ENCODE measurements at regions not wholly inside any gene's neighbourhood (a gene's known extent, or its start where the extent isn't known, plus 50 kb on each side); places are given as distances from the start of the nearest gene placed in this dataset.

DNA sequence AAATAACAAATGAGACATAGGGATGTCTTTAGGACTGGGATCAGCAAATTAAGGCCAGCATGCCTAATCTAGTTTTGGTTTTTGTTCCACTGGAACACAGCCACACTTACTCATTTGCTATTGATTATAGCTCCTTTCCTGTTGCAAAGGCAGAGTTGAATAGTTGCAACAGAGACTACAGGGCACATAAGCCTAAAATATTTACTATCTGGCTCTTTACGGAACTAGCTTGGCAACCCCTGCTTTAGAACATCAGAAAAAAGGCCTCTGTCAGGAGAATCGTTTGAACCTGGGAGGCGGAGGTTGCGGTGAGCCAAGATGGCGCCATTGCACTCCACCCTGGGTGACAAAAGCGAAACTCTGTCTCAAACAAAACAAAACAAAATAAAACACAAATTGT lies 384.8 kb downstream of the ELAVL2 start:
- in situ Hi-C loops (cut with MboI; ENCODE audit: low sequenced_read_pairs): no loop called here
- H3K4me1 ChIP-seq (ENCODE audit: control insufficient read depth, insufficient read depth, low read length): no peaks in the 10 kb centered on the region
- H2AK9ac ChIP-seq (replicated peaks; ENCODE audit: low read depth, low read length, poor library complexity): no peak overlapping the region
- H3K9me1 ChIP-seq (ENCODE audit: insufficient read depth, low read length): no peaks in the 10 kb centered on the region
- H4K91ac ChIP-seq (ENCODE audit: insufficient read depth, low read depth, low read length): no peak overlapping the region
- no peak overlapping the region for H4K8ac ChIP-seq (ENCODE audit: low read depth in 2 of 2, low read length in 2 of 2)
- H3K36me3 ChIP-seq (ENCODE audit: control insufficient read depth, insufficient read depth, low read length): no peaks in the 10 kb centered on the region
- no peak overlapping the region for H3K27ac ChIP-seq (ENCODE audit: insufficient read depth, low read length)
- H2BK20ac ChIP-seq (ENCODE audit: low read depth, low read length): no peak overlapping the region
- no peak overlapping the region for H4K5ac ChIP-seq (ENCODE audit: low read depth, low read length)
- DNase-seq: no peak
- H3K4ac ChIP-seq (ENCODE audit: low read depth, low read length): no peak overlapping the region
- no TSS peak for BruUV-seq (replicated peaks)
- H3K23ac ChIP-seq (ENCODE audit: low read depth, low read length): no peak overlapping the region
- TF ChIP-seq, protein P1, sequence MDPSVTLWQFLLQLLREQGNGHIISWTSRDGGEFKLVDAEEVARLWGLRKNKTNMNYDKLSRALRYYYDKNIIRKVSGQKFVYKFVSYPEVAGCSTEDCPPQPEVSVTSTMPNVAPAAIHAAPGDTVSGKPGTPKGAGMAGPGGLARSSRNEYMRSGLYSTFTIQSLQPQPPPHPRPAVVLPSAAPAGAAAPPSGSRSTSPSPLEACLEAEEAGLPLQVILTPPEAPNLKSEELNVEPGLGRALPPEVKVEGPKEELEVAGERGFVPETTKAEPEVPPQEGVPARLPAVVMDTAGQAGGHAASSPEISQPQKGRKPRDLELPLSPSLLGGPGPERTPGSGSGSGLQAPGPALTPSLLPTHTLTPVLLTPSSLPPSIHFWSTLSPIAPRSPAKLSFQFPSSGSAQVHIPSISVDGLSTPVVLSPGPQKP (IDR thresholded peaks at IDR 0.05; ENCODE audit: borderline replicate concordance, low read depth, low read length): no peak
- no peak for TF ChIP-seq MAZ (IDR thresholded peaks at IDR 0.05; ENCODE audit: borderline replicate concordance, low read depth, low read length)
- TF ChIP-seq MAFK (IDR thresholded peaks at IDR 0.05; ENCODE audit: low read depth, low read length): no peak
- no peak for TF ChIP-seq RFX5 (IDR thresholded peaks at IDR 0.05; ENCODE audit: low read depth, low read length)
- TF ChIP-seq SMC3 (IDR thresholded peaks at IDR 0.05; ENCODE audit: low read depth, low read length): no peak
- TF ChIP-seq, protein P2, sequence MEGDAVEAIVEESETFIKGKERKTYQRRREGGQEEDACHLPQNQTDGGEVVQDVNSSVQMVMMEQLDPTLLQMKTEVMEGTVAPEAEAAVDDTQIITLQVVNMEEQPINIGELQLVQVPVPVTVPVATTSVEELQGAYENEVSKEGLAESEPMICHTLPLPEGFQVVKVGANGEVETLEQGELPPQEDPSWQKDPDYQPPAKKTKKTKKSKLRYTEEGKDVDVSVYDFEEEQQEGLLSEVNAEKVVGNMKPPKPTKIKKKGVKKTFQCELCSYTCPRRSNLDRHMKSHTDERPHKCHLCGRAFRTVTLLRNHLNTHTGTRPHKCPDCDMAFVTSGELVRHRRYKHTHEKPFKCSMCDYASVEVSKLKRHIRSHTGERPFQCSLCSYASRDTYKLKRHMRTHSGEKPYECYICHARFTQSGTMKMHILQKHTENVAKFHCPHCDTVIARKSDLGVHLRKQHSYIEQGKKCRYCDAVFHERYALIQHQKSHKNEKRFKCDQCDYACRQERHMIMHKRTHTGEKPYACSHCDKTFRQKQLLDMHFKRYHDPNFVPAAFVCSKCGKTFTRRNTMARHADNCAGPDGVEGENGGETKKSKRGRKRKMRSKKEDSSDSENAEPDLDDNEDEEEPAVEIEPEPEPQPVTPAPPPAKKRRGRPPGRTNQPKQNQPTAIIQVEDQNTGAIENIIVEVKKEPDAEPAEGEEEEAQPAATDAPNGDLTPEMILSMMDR (conservative IDR thresholded peaks at IDR 0.05; ENCODE audit: low read depth, low read length): no peak
- TF ChIP-seq BHLHE40 (IDR thresholded peaks at IDR 0.05; ENCODE audit: low read depth, low read length): no peak
- TF ChIP-seq CEBPB (IDR thresholded peaks at IDR 0.05; ENCODE audit: low read depth, low read length): no peak
- TF ChIP-seq CHD1 (IDR thresholded peaks at IDR 0.05; ENCODE audit: low read depth, low read length): no peak
- TF ChIP-seq POLR2A (IDR thresholded peaks at IDR 0.05; ENCODE audit: low read depth, low read length): no peak
- TF ChIP-seq RAD21 (IDR thresholded peaks at IDR 0.05; ENCODE audit: low read length): no peak
- TF ChIP-seq NFE2L2 (IDR thresholded peaks at IDR 0.05; ENCODE audit: low read depth, low read length): no peak
- no peak overlapping the region for H2BK5ac ChIP-seq (ENCODE audit: low read depth, low read length, poor library complexity, severe bottlenecking)
- no peak overlapping the region for H3K14ac ChIP-seq (replicated peaks; ENCODE audit: low read depth, low read length)
- ATAC-seq (ENCODE audit: low read depth): no peak
- H2AFZ ChIP-seq (replicated peaks; ENCODE audit: low read length, poor library complexity): no peak overlapping the region
- no peak overlapping the region for H3K4me3 ChIP-seq (ENCODE audit: insufficient read depth, low read depth, low read length)
- no peak overlapping the region for H3K9ac ChIP-seq (ENCODE audit: low read depth, low read length)
- H2AK5ac ChIP-seq (ENCODE audit: low read depth, low read length): no peak overlapping the region
- H2BK15ac ChIP-seq (ENCODE audit: low read depth, low read length): no peak overlapping the region
- H3K27me3 ChIP-seq (ENCODE audit: control insufficient read depth, insufficient read depth, low read length): no peaks in the 10 kb centered on the region
- intact Hi-C loops (cut with micrococcal nuclease): no loop called here
- CTCF ChIA-PET: no interaction called here
- H4K20me1 ChIP-seq (ENCODE audit: insufficient read depth, low read length): no peaks in the 10 kb centered on the region
- H3K9me3 ChIP-seq (ENCODE audit: control insufficient read depth, insufficient read depth, low read length): peaks cover 13% of the 10 kb centered on the region
- H2BK120ac ChIP-seq (ENCODE audit: low read depth, low read length): no peak overlapping the region
- POLR2A ChIA-PET (ENCODE audit: unreplicated experiment): no interaction called here
- no peaks in the 10 kb centered on the region for H3K79me1 ChIP-seq (ENCODE audit: low read depth in 1 of 2, low read length in 2 of 2)
- no CpG with 5 or more reads among the region's 6 CpGs for WGBS, 2 experiments (ENCODE audit: extremely low coverage in 2 of 2, insufficient read length in 1 of 2)
- dilution Hi-C loops (cut with HindIII; ENCODE audit: low sequenced_read_pairs, unreplicated experiment): no loop called here
- no peak overlapping the region for H3K4me2 ChIP-seq (ENCODE audit: low read depth, low read length)
- no peak overlapping the region for H3K56ac ChIP-seq (ENCODE audit: extremely low read depth, insufficient read depth, low read length)
- H3K18ac ChIP-seq (ENCODE audit: low read depth, low read length): no peak overlapping the region

All from IMR-90 (cell line).